ENCODE measurements at regions not wholly inside any gene's neighbourhood (a gene's known extent, or its start where the extent isn't known, plus 50 kb on each side); places are given as distances from the start of the nearest gene placed in this dataset.

- no peak overlapping the region for H3K27ac ChIP-seq (ENCODE audit: low read depth, low read length)
- H3K27me3 ChIP-seq (ENCODE audit: control insufficient read depth, insufficient read depth, low read length) = no peaks in the 10 kb centered on the region
- no peaks in the 10 kb centered on the region for H3K9me3 ChIP-seq (ENCODE audit: control insufficient read depth, insufficient read depth, low read depth, low read length)
- no peaks in the 10 kb centered on the region for H3K4me1 ChIP-seq (ENCODE audit: control insufficient read depth, insufficient read depth, low read length)
- H3K4me3 ChIP-seq (ENCODE audit: low read depth, low read length) = no peak overlapping the region
- H3K9ac ChIP-seq (ENCODE audit: low read length) = no peak overlapping the region
- no peaks in the 10 kb centered on the region for H3K36me3 ChIP-seq (ENCODE audit: control insufficient read depth, insufficient read depth, low read length)
Observed at GRCh38 chr4:138292321-138292720, 50.2 kb upstream of the SLC7A11 start.

Data from HUES6 (cell line).